B cell (primary cell): ENCODE measurements at regions not wholly inside any gene's neighbourhood (a gene's known extent, or its start where the extent isn't known, plus 50 kb on each side); places are given as distances from the start of the nearest gene placed in this dataset.

Source experiments
- ATAC-seq: fragments of 200-7000 bp; cut with Tn5 transposase; one replicate; pipeline ENCODE4 v1.10.0; 2021; ENCODE audit warnings: low read depth, mild to moderate bottlenecking, moderate number of reproducible peaks, moderate library complexity
- CTCF ChIA-PET: fragments of 350-600 bp; sonication (Branson Sonifier 250); formaldehyde crosslinking; loops from one replicate; lab custom pipeline; 2021; ENCODE audit warnings: antibody characterized with exemption, inconsistent platforms; lab: Charles Lee
- POLR2A ChIA-PET: fragments of 350-600 bp; sonication (Branson Sonifier 250); formaldehyde crosslinking; loops from one replicate; lab custom pipeline; 2021; ENCODE audit warnings: antibody characterized with exemption; lab: Charles Lee
- DNase-seq: peaks from one replicate; pipeline ENCODE4 v3.0.0; 2013
- H2AFZ ChIP-seq: 2 replicates; pipeline ENCODE4 v1.6.1; 2012; ENCODE audit warnings: mild to moderate bottlenecking, low read depth, low read length; ENCODE audit not compliant: insufficient read depth, poor library complexity, severe bottlenecking
- H3K27ac ChIP-seq, 2 donors: 1 replicate in 1 of 2; 2 replicates in 1 of 2; pipeline ENCODE4 v1.5.1; 2012 to 2013; ENCODE audit warnings: low read length in 2 of 2, mild to moderate bottlenecking in 2 of 2, moderate library complexity in 1 of 2
- H3K27me3 ChIP-seq, 4 experiments: fragments of 200-600 bp in 1 of 4; sonication (generic) in 1 of 4; replicated peaks in 1 of 4; 1 replicate in 2 of 4; 2 replicates in 2 of 4; pipeline versions ENCODE4 v1.6.1 to v1.7.0; 2013 to 2016; ENCODE audit warnings: low read length in 3 of 4, mild to moderate bottlenecking in 2 of 4, mixed read lengths in 1 of 4, moderate library complexity in 1 of 4; ENCODE audit not compliant: insufficient read depth in 4 of 4, control insufficient read depth in 3 of 4; ENCODE audit errors: control extremely low read depth in 1 of 4
- H3K36me3 ChIP-seq, 2 experiments: replicated peaks in 1 of 2; 1 replicate in 1 of 2; 2 replicates in 1 of 2; pipeline versions ENCODE4 v1.6.1 to v1.7.1; 2013; ENCODE audit warnings: low read length in 1 of 2; ENCODE audit not compliant: insufficient read depth in 2 of 2, control insufficient read depth in 1 of 2; ENCODE audit errors: control extremely low read depth in 1 of 2, extremely low read depth in 1 of 2
- H3K4me1 ChIP-seq, 2 donors: fragments of 200-600 bp in 1 of 2; sonication (generic) in 1 of 2; 1 replicate in 1 of 2; 2 replicates in 1 of 2; pipeline versions ENCODE4 v1.5.1 to v1.6.1; 2013 to 2017; ENCODE audit warnings: low read length in 2 of 2; ENCODE audit not compliant: control insufficient read depth in 2 of 2, insufficient read depth in 2 of 2
- H3K4me2 ChIP-seq: replicated peaks from 2 replicates; pipeline ENCODE3; 2012; ENCODE audit warnings: mild to moderate bottlenecking, low read depth, low read length; ENCODE audit not compliant: poor library complexity, severe bottlenecking
- H3K4me3 ChIP-seq, 5 experiments: fragments of 200-600 bp in 1 of 5; sonication (generic) in 1 of 5; 1 replicate in 3 of 5; 2 replicates in 2 of 5; pipeline versions ENCODE4 v1.5.1 to v1.7.0; 2011 to 2016; ENCODE audit warnings: low read length in 4 of 5, mild to moderate bottlenecking in 4 of 5, low read depth in 2 of 5, control low read depth in 1 of 5, moderate library complexity in 1 of 5; ENCODE audit not compliant: insufficient read depth in 1 of 5; ENCODE audit errors: control extremely low read depth in 1 of 5, extremely low read depth in 1 of 5
- H3K79me2 ChIP-seq: fragments of 200-600 bp; sonication (generic); one replicate; pipeline ENCODE4 v1.6.0; 2016; ENCODE audit warnings: low read length; ENCODE audit not compliant: control insufficient read depth, insufficient read depth
- H3K9ac ChIP-seq: fragments of 200-600 bp; sonication (generic); 2 replicates; pipeline ENCODE4 v1.6.1; 2017; ENCODE audit warnings: mild to moderate bottlenecking, low read length, moderate library complexity
- H3K9me3 ChIP-seq, 3 donors: one replicate each; pipeline versions ENCODE4 v1.6.1 to v1.7.1; 2013; ENCODE audit warnings: low read length in 2 of 3; ENCODE audit not compliant: control insufficient read depth in 2 of 3, insufficient read depth in 1 of 3; ENCODE audit errors: control extremely low read depth in 1 of 3
- H4K20me1 ChIP-seq: 2 replicates; pipeline ENCODE4 v1.6.0; 2012; ENCODE audit warnings: mild to moderate bottlenecking, low read length; ENCODE audit not compliant: insufficient read depth, control insufficient read depth, poor library complexity, severe bottlenecking
- H3K27ac Mint-ChIP-seq: one replicate; pipeline ENCODE4 v1.8.0; 2021; ENCODE audit warnings: mixed read lengths
- H3K27me3 Mint-ChIP-seq: one replicate; pipeline ENCODE4 v1.8.0; 2021; ENCODE audit warnings: mixed read lengths
- H3K4me1 Mint-ChIP-seq: one replicate; pipeline ENCODE4 v1.8.0; 2021; ENCODE audit warnings: mixed read lengths
- H3K4me3 Mint-ChIP-seq: one replicate; pipeline ENCODE4 v1.8.0; 2021; ENCODE audit warnings: mixed read lengths
- H3K9me3 Mint-ChIP-seq: one replicate; pipeline ENCODE4 v1.8.0; 2022; ENCODE audit warnings: mixed read lengths; ENCODE audit not compliant: insufficient read depth
- CTCF ChIP-seq: fragments of 200-600 bp; IDR thresholded peaks from one replicate; pipeline ENCODE4 v1.8.0; 2022; ENCODE audit warnings: antibody characterized with exemption, mild to moderate bottlenecking
- EZH2 ChIP-seq: IDR thresholded peaks from 2 replicates; pipeline ENCODE4 v1.6.1; 2012; ENCODE audit warnings: borderline replicate concordance, low read depth, mild to moderate bottlenecking, moderate library complexity, low read length; ENCODE audit not compliant: insufficient read depth, poor library complexity, severe bottlenecking
- WGBS: methylation state at CpG from one replicate; pipeline ENCODE4 v1.1.5; 2013; ENCODE audit warnings: missing lambda C conversion rate; ENCODE audit not compliant: insufficient coverage; 5-methylcytosine and 5-hydroxymethylcytosine counted together
- intact Hi-C: fragments of 100-400 bp; cut with micrococcal nuclease; formaldehyde crosslinking; loops from one replicate; pipeline ENCODE4 v1.10.0; 2022

- peaks cover 3% of the 10 kb centered on the region for H3K9me3 Mint-ChIP-seq
- no peak overlapping the region for H2AFZ ChIP-seq
- no peaks in the 10 kb centered on the region for H3K4me1 ChIP-seq
- POLR2A ChIA-PET = no interaction called here
- H3K4me2 ChIP-seq = no peak overlapping the region
- no peaks in the 10 kb centered on the region for H3K36me3 ChIP-seq
- no peaks in the 10 kb centered on the region for H3K27me3 Mint-ChIP-seq
- intact Hi-C loops = no loop called here
- H3K27ac ChIP-seq = no peak overlapping the region
- no peak for ATAC-seq
- no peaks in the 10 kb centered on the region for H3K79me2 ChIP-seq
- H3K27me3 ChIP-seq = no peaks in the 10 kb centered on the region
- no peak overlapping the region for H3K27ac Mint-ChIP-seq
- CTCF ChIA-PET = no interaction called here
- TF ChIP-seq EZH2 (no peak), CTCF (no peak)
- no peaks in the 10 kb centered on the region for H4K20me1 ChIP-seq
- no peak for DNase-seq
- H3K4me3 Mint-ChIP-seq = no peak overlapping the region
- H3K4me3 ChIP-seq = no peak overlapping the region
- peaks cover 0 to 12% (median 0%) of the 10 kb centered on the region in 3 donors for H3K9me3 ChIP-seq
- H3K4me1 Mint-ChIP-seq = no peaks in the 10 kb centered on the region
- H3K9ac ChIP-seq = no peak overlapping the region
Observed at GRCh38 chr16:60748366-60748765, 1287.9 kb downstream of the CDH8 start.

- intact Hi-C loops = no loop called here
- Mint-ChIP-seq H3K27me3 (no peaks in the 10 kb centered on the region), H3K9me3 (peaks cover 2% of the 10 kb centered on the region), H3K4me1 (no peaks in the 10 kb centered on the region), H3K4me3 (no peak overlapping the region), H3K27ac (no peak overlapping the region)
- WGBS = 92% methylated on average over 1 of the region's 3 CpGs
- Histone ChIP-seq H3K4me1 (no peaks in the 10 kb centered on the region), H3K9me3 (peaks cover 0 to 5% (median 3%) of the 10 kb centered on the region in 3 donors), H3K4me2 (no peak overlapping the region), H3K27me3 (no peaks in the 10 kb centered on the region), H3K36me3 (no peaks in the 10 kb centered on the region), H4K20me1 (no peaks in the 10 kb centered on the region), H2AFZ (no peak overlapping the region), H3K27ac (no peak overlapping the region), H3K4me3 (no peak overlapping the region), H3K79me2 (no peaks in the 10 kb centered on the region), H3K9ac (no peak overlapping the region)
- DNase-seq (no peak), ATAC-seq (no peak)
- ChIA-PET POLR2A (no interaction called here), CTCF (no interaction called here)
- TF ChIP-seq CTCF (no peak), EZH2 (no peak)
Observed at GRCh38 chr16:60744198-60744597, 1292.0 kb downstream of the CDH8 start.
